T-helper 1 cell treated with Interleukin-12 subunit alpha and Interleukin-12 subunit beta and Interleukin-4 antibody, amounts not matched to agents 30 μg/mL and 1 μg/mL, for 36 hours (primary cell): ENCODE measurements at regions not wholly inside any gene's neighbourhood (a gene's known extent, or its start where the extent isn't known, plus 50 kb on each side); places are given as distances from the start of the nearest gene placed in this dataset.

Experiments
- H3K27ac Mint-ChIP-seq: one replicate; pipeline ENCODE4 v1.8.0; 2021; ENCODE audit warnings: mild to moderate bottlenecking, mixed read lengths
- H3K27me3 Mint-ChIP-seq: one replicate; pipeline ENCODE4 v1.8.0; 2021; ENCODE audit warnings: low read depth, mixed read lengths
- H3K36me3 Mint-ChIP-seq: one replicate; pipeline ENCODE4 v1.8.0; 2021; ENCODE audit warnings: low read depth, mixed read lengths
- H3K4me1 Mint-ChIP-seq: one replicate; pipeline ENCODE4 v1.8.0; 2021; ENCODE audit warnings: low read depth, mixed read lengths
- H3K4me3 Mint-ChIP-seq: one replicate; pipeline ENCODE4 v1.8.0; 2021; ENCODE audit warnings: mild to moderate bottlenecking, moderate library complexity, mixed read lengths
- H3K9me3 Mint-ChIP-seq: one replicate; pipeline ENCODE4 v1.8.0; 2021; ENCODE audit warnings: mixed read lengths

DNA sequence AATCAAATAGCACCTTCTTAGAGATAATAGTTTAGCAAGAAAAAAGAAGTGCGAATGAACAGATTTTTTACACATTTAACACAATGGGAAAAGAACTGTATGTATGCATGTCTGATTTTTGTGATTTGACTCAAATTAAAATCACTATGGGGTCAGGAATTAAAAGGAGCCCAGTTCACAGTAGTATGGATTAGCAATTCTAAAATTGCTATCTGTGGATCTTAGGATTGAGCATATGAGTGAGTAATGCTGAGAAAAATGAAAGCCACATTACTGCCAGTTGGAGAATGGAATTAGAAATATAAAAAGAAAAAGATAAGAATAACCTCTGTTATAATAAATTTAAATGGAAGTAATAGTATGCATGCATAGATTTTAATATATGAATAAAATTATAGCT lies 386.8 kb upstream of the PLSCR5 start:
- no peak overlapping the region for H3K27ac Mint-ChIP-seq
- H3K36me3 Mint-ChIP-seq = no peaks in the 10 kb centered on the region
- no peaks in the 10 kb centered on the region for H3K27me3 Mint-ChIP-seq
- H3K4me3 Mint-ChIP-seq = no peak overlapping the region
- H3K9me3 Mint-ChIP-seq = no peaks in the 10 kb centered on the region
- no peaks in the 10 kb centered on the region for H3K4me1 Mint-ChIP-seq

DNA sequence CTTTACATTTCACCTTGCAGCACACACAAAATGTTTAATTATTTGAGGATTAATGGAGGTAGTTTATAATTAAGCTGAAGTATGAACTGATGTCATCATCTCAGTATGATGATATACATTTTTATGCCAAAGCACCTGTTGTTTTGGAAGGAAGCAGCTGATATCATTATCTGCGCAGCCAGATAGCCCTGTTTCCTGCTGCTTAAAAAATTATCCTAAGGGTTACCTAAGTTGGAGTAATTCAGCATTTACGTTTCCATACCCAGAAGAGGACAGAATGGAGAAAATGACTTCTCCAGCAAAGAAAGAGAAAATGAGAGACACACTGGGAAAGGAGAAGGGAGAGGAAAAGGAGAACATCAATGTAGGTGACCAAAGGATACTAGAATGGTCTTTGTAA lies 370.3 kb upstream of the PLSCR5 start:
- no peaks in the 10 kb centered on the region for H3K9me3 Mint-ChIP-seq
- H3K27ac Mint-ChIP-seq = no peak overlapping the region
- no peaks in the 10 kb centered on the region for H3K36me3 Mint-ChIP-seq
- H3K27me3 Mint-ChIP-seq = no peaks in the 10 kb centered on the region
- no peaks in the 10 kb centered on the region for H3K4me1 Mint-ChIP-seq
- H3K4me3 Mint-ChIP-seq = no peak overlapping the region

DNA sequence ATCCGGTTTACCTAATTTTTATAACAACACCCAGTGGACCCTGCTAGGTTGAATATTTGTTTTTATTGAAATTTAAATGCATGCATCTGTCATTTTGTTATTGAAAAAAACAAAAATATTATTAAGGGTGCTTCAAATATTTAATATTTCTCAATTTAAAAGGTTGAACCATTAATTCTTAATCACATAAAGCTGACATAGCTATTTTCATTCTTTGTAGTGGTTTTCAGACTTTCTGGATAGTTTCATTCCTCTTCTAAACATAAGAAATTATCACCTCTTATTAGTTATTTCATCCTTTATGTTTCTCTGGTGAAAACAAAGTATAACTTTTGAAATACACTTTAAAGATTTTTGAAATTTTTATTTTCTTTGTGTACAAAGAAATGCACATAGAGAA lies 369.9 kb upstream of the PLSCR5 start:
- H3K9me3 Mint-ChIP-seq = no peaks in the 10 kb centered on the region
- H3K4me3 Mint-ChIP-seq = no peak overlapping the region
- no peaks in the 10 kb centered on the region for H3K36me3 Mint-ChIP-seq
- no peaks in the 10 kb centered on the region for H3K27me3 Mint-ChIP-seq
- H3K27ac Mint-ChIP-seq = no peak overlapping the region
- no peaks in the 10 kb centered on the region for H3K4me1 Mint-ChIP-seq

DNA sequence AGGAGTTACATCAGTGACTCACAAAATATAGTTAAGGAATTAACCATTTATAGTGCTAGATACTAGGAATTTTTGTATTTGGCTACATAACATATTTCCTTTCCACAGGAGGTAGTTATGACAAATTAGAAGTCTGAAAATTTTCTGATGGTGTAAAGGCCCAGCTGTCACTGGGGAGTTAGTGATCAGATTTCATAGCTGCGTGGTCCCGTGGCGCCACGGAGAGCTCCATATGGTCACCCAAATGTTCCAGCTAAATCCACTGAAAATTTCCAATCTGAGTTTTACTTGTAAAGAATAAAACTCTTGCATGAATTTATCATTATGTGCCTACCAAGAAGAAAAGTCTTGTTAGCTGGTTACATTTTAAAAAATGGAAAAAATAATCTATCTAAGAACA lies 368.9 kb upstream of the PLSCR5 start:
- Mint-ChIP-seq H3K27me3 (no peaks in the 10 kb centered on the region), H3K27ac (no peak overlapping the region), H3K9me3 (peaks cover 1% of the 10 kb centered on the region), H3K4me1 (no peaks in the 10 kb centered on the region), H3K36me3 (no peaks in the 10 kb centered on the region), H3K4me3 (no peak overlapping the region)

DNA sequence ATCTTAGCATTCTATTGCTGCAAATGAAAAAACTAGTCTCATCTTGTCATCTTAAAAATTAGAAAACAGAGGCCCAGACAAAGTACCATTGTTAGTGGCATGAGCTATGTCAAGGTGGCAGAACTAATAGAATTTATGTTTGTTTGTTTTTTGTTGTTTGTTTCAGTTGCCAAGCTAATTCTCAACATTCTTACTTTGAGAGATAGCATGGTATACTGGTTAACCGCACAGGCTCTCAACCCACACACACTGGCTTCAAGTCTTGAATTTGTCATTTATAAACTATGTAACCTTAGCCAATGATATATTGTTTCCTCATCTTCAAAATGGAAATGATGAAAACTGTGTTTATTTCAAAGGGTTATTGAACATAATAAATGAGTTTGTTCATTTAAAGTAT lies 367.6 kb upstream of the PLSCR5 start:
- H3K4me1 Mint-ChIP-seq = no peaks in the 10 kb centered on the region
- no peak overlapping the region for H3K4me3 Mint-ChIP-seq
- peaks cover 5% of the 10 kb centered on the region for H3K9me3 Mint-ChIP-seq
- H3K27me3 Mint-ChIP-seq = no peaks in the 10 kb centered on the region
- H3K36me3 Mint-ChIP-seq = no peaks in the 10 kb centered on the region
- no peak overlapping the region for H3K27ac Mint-ChIP-seq

DNA sequence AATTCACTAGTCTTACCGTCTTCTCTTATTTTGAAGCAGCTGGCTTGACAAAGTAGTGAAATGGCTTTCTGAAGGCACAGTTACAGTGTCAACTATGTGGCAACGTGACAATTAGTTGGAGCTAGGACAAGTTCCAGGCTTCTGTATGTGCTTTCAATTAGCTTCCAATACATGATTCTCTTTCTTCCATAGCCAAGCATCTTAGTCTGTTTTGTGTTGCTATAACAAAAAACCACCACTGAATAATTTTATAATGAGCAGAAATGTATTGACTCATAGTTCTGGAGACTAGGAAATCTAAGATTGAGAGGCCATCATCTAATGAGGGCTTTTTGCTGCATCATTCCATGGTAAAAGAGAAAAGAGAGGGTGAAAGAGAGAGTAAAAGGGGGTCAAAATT lies 365.1 kb upstream of the PLSCR5 start:
- H3K27me3 Mint-ChIP-seq = no peaks in the 10 kb centered on the region
- H3K4me3 Mint-ChIP-seq = no peak overlapping the region
- H3K9me3 Mint-ChIP-seq = peaks cover 5% of the 10 kb centered on the region
- H3K36me3 Mint-ChIP-seq = no peaks in the 10 kb centered on the region
- H3K27ac Mint-ChIP-seq = no peak overlapping the region
- no peaks in the 10 kb centered on the region for H3K4me1 Mint-ChIP-seq

DNA sequence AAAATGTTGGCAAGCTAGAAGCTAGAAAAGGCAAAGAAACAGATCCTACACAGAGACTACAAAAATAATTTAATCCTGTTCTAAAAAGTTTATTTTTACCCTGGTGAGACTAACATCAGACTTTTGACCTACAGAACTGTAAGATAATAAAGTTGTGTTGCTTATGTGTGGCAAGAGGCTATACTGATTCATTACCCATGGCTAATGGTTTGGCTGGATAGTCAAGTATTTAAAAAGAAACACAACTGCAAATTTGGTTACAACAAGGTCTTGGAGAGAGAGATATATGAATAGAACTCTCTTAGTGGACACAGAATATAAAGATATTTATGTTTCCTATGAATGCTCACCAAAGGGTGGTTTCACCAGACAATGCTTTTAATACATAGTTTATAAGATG lies 364.2 kb upstream of the PLSCR5 start:
- Mint-ChIP-seq H3K27ac (no peak overlapping the region), H3K27me3 (no peaks in the 10 kb centered on the region), H3K9me3 (peaks cover 9% of the 10 kb centered on the region), H3K4me1 (no peaks in the 10 kb centered on the region), H3K36me3 (no peaks in the 10 kb centered on the region), H3K4me3 (no peak overlapping the region)

DNA sequence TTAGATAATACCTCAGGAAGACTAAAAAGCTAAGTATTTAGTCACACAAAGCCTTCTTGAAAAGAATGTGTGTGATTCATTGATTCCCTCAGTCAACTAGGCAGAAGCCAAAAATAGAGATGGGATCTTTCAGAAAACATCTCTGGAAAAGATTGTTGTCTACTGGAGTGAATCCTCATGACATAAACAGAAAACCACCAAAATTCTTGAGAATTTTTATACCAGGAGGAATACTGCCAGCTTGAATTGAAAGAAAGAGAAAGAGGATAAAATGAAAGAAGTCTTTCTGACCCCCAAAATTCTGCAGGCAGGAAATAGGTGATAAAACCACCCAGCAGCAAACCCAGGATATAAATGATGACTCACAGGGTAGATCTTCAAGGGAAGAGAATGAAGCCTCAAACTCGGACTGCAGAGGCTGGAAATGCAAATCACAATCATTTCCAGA lies 363.1 kb upstream of the PLSCR5 start:
- H3K9me3 Mint-ChIP-seq = peaks cover 16% of the 10 kb centered on the region
- H3K4me3 Mint-ChIP-seq = no peak overlapping the region
- no peaks in the 10 kb centered on the region for H3K4me1 Mint-ChIP-seq

DNA sequence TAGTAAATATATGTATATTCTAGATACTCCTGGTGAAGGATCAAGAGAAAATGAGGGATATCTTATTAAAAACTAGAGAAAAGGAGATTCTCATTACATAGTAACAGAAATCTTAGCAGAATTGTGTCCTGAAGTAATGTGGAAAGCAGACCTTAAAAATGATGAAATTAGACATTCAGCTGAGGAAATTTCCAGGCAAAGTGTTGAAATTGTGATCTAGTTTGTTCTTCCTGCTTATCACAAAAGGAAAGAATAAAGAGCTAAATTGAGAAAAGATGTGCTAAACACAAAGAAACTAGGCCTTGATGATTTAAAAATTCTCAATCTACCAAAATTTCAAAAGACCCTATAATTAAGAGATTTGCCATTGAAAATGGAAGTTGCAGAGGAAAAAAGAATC lies 362.6 kb upstream of the PLSCR5 start:
- H3K4me3 Mint-ChIP-seq = no peak overlapping the region
- no peaks in the 10 kb centered on the region for H3K36me3 Mint-ChIP-seq

More for the DNA sequence above, 363.1 kb upstream of the PLSCR5 start:
- no peak overlapping the region for H3K27ac Mint-ChIP-seq
- no peaks in the 10 kb centered on the region for H3K27me3 Mint-ChIP-seq
- H3K36me3 Mint-ChIP-seq = no peaks in the 10 kb centered on the region

DNA sequence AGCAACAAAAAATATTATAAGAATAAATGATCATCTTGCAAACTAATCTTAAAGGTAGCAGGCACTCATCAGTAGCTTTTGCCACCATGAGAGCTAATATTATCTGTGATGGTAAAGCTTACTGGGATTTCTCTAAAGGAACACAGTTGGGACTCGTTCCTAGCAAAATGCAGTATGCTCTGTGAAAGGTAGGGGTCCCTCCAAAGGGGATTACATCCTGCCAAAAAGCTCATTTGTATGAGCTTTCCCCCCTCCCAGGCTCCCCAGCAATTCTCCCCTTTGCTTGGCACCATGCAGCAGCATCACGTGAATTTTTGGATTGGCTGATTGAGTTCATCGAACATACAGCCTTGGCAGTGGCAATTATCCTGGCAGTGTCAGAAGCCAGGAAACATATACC lies 361.0 kb upstream of the PLSCR5 start:
- H3K27ac Mint-ChIP-seq = no peak overlapping the region
- H3K4me3 Mint-ChIP-seq = no peak overlapping the region
- no peaks in the 10 kb centered on the region for H3K4me1 Mint-ChIP-seq
- no peaks in the 10 kb centered on the region for H3K27me3 Mint-ChIP-seq
- H3K9me3 Mint-ChIP-seq = peaks cover 18% of the 10 kb centered on the region
- no peaks in the 10 kb centered on the region for H3K36me3 Mint-ChIP-seq

More for the DNA sequence above, 362.6 kb upstream of the PLSCR5 start:
- Mint-ChIP-seq H3K4me1 (no peaks in the 10 kb centered on the region), H3K9me3 (peaks cover 18% of the 10 kb centered on the region), H3K27ac (no peak overlapping the region), H3K27me3 (no peaks in the 10 kb centered on the region)

DNA sequence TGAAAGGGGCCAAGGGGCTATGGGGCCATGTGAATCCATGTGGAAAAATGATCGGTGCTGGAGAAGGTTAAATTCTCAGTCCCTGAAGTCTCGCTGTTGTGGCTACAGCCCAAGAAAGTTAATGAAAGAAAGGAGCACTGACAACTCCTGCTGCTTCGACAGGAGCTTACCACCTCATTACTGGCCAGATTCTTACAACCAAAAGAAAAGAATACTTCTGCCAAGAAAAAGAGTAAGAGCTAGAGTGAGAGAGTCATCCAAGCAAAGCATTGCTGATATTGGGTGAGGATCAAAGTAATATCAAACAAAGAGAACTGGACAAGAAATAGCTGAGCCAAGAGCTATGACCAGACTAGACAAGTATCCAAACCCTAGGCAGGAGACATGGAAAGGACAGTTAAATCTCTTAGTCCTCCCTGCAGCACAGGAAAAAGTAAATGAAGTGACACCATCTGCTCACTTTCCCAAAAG lies 348.4 kb upstream of the PLSCR5 start:
- H3K4me1 Mint-ChIP-seq = no peaks in the 10 kb centered on the region
- no peak overlapping the region for H3K4me3 Mint-ChIP-seq
- no peaks in the 10 kb centered on the region for H3K27me3 Mint-ChIP-seq
- H3K9me3 Mint-ChIP-seq = no peaks in the 10 kb centered on the region
- no peaks in the 10 kb centered on the region for H3K36me3 Mint-ChIP-seq
- no peak overlapping the region for H3K27ac Mint-ChIP-seq

DNA sequence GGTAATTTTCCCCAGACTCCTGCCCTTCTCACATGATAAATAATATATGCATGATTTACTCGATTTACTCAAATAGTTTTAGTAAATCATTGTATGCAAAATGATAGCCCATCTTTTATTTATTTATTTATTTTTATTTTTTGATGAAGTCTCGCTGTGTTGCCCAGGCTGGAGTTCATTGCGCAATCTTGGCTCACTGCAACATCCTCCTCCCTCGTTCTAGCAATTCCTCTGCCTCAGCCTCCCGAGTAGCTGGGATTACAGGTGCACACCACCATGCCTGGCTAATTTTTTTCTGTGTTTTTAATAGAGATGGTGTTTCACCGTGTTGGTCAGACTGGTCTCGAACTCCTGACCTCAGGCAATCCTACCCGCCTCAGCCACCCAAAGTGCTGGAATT lies 343.8 kb upstream of the PLSCR5 start:
- H3K27me3 Mint-ChIP-seq = no peaks in the 10 kb centered on the region
- no peaks in the 10 kb centered on the region for H3K9me3 Mint-ChIP-seq
- H3K27ac Mint-ChIP-seq = no peak overlapping the region
- no peak overlapping the region for H3K4me3 Mint-ChIP-seq
- no peaks in the 10 kb centered on the region for H3K36me3 Mint-ChIP-seq
- no peaks in the 10 kb centered on the region for H3K4me1 Mint-ChIP-seq

DNA sequence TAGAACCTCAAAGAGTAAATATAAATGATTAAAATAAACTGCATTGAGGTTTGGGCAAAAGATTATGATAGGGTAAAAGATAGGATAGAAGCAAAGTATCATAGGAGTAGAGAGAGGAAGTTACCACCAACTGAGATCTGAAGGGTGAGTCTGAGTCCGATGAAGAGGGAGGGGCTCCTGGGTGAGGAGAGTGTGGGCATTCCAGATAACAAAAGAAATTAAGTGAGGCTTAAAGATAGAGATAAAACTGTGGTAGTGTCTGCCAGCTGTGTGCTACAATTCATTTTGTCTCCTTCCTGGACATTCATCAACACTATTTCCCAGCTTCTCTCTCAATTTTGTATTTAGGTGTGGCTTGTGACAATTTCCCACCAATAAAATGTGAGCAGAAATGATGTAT lies 343.0 kb upstream of the PLSCR5 start:
- Mint-ChIP-seq H3K27me3 (no peaks in the 10 kb centered on the region), H3K36me3 (no peaks in the 10 kb centered on the region)

DNA sequence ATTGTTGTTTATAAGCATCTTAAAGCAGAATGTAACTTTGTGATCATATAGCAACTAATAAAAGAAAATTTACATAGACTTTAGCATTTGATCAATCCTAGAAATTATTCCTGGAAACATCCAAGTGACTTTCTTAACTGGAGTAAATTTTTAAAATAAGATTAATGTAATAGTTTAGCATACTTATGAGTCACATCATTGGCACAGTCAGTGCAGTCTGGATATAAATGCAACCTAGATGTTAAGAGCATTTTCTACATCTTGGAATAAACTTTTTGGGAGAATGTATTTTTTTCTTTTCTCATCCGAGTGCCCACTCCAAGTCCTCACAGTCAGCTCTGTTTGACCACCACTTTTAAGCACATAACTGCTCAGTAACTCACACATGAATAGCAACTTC lies 324.6 kb upstream of the PLSCR5 start:
- no peak overlapping the region for H3K27ac Mint-ChIP-seq
- no peaks in the 10 kb centered on the region for H3K36me3 Mint-ChIP-seq
- no peaks in the 10 kb centered on the region for H3K9me3 Mint-ChIP-seq
- no peak overlapping the region for H3K4me3 Mint-ChIP-seq
- H3K4me1 Mint-ChIP-seq = no peaks in the 10 kb centered on the region
- H3K27me3 Mint-ChIP-seq = no peaks in the 10 kb centered on the region

More for the DNA sequence above, 343.0 kb upstream of the PLSCR5 start:
- Mint-ChIP-seq H3K9me3 (no peaks in the 10 kb centered on the region), H3K27ac (no peak overlapping the region), H3K4me1 (no peaks in the 10 kb centered on the region), H3K4me3 (no peak overlapping the region)

DNA sequence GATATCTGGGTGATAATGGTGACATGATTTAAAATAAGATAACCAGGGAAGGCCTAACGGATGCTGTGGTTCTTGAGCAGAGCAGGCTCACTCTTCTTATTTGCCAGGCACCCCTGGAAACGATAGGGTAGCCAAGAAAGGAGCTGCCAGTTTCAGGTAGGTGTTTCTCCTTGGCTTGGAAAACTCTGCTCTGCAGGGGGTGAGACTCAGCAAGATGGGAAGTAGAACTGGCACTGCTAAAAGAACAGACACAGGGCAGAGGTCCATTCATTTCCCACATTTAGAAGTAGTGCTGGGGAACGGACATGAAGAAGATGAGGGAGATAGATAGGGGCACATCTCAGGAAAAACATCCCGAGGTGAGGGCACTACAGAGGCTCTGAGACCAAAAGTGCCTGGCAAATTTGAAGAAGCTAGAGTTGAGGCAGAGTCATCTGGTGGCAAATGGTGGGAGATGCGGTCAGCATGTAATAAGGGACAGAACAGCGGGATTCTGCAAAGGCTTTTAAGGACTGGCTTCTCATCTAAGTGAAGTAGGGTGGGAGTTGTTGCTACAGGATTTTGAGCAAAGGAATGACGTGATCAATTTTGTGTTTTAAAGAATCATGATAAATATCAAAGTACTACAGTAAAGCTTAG lies 323.4 kb upstream of the PLSCR5 start:
- H3K27ac Mint-ChIP-seq = no peak overlapping the region

DNA sequence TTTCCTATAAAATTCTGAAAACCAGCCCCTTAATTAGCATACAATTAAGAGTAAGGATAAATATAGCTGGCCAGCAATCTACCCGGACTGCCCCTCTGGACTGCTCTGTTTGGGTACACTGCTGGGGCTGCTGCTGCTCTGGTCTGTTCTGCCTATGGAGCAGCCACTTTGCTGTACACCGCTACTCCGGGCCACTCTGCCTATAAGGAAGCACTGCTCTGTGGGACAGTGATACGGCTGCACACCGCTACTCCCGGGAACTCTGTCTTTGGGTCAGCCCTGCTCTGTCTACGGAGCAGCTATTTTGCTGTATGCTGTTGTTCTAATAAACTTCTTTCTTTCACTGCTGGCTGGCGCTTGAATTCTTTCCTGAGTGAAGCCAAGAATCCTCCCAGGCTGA lies 316.5 kb upstream of the PLSCR5 start:
- no peaks in the 10 kb centered on the region for H3K27me3 Mint-ChIP-seq

More for the DNA sequence above, 323.4 kb upstream of the PLSCR5 start:
- Mint-ChIP-seq H3K9me3 (no peaks in the 10 kb centered on the region), H3K4me3 (no peak overlapping the region), H3K27me3 (no peaks in the 10 kb centered on the region), H3K4me1 (no peaks in the 10 kb centered on the region), H3K36me3 (no peaks in the 10 kb centered on the region)

More for the DNA sequence above, 316.5 kb upstream of the PLSCR5 start:
- Mint-ChIP-seq H3K9me3 (peaks cover 1% of the 10 kb centered on the region), H3K4me3 (no peak overlapping the region), H3K4me1 (no peaks in the 10 kb centered on the region), H3K36me3 (no peaks in the 10 kb centered on the region), H3K27ac (no peak overlapping the region)
